ENCODE measurements at regions not wholly inside any gene's neighbourhood (a gene's known extent, or its start where the extent isn't known, plus 50 kb on each side); places are given as distances from the start of the nearest gene placed in this dataset.

DNA sequence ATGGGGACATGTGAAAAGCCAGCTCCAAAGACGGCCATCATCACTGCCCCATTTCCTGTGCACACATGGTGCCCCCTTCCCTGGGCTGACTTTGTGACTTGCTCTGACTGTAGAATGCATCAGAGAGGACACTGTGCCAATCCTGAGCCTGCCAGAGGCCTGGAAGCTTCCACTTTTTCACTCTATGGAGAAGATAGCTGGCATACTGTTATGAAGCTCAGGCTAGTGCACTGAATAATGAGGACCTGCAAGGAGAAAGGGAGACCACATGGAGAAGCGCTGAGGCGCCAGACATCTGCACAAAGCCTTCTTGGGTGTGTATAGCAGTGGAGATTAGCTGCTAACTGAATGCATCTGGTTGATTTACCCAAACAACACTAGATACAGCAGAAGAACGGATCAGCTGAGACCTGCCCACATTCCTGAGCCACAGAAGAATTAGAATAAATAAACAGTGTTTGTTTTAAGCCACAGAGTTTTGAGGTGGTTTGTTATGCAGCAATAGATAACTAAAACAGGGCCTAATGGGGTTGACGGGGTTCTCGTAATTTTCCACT, 58.9 kb upstream of the C10orf90 start:
- DNase-seq (ENCODE audit: low read depth, low spot score) (no peak), ATAC-seq (no peak), FAIRE-seq (no peak)
- BruUV-seq (replicated peaks), result no TSS peak
- intact Hi-C loops (cut with micrococcal nuclease; ENCODE audit: unreplicated experiment), result no loop called here
- ChIA-PET SMC1A (ENCODE audit: uncharacterized antibody, unreplicated experiment) (no interaction called here), CTCF (no interaction called here), RAD21 (ENCODE audit: unreplicated experiment) (no interaction called here), POLR2A (no interaction called here)
- H3K9ac ChIP-seq (ENCODE audit: control insufficient read depth, insufficient read depth, low read length), result no peak overlapping the region
- no peak for TF ChIP-seq MEF2B (IDR thresholded peaks at IDR 0.05; ENCODE audit: partially characterized antibody, poor library complexity, severe bottlenecking)
- TF ChIP-seq, protein P1, sequence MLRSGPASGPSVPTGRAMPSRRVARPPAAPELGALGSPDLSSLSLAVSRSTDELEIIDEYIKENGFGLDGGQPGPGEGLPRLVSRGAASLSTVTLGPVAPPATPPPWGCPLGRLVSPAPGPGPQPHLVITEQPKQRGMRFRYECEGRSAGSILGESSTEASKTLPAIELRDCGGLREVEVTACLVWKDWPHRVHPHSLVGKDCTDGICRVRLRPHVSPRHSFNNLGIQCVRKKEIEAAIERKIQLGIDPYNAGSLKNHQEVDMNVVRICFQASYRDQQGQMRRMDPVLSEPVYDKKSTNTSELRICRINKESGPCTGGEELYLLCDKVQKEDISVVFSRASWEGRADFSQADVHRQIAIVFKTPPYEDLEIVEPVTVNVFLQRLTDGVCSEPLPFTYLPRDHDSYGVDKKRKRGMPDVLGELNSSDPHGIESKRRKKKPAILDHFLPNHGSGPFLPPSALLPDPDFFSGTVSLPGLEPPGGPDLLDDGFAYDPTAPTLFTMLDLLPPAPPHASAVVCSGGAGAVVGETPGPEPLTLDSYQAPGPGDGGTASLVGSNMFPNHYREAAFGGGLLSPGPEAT (IDR thresholded peaks at IDR 0.05; ENCODE audit: low read depth), result no peak
- TF ChIP-seq, protein P2, sequence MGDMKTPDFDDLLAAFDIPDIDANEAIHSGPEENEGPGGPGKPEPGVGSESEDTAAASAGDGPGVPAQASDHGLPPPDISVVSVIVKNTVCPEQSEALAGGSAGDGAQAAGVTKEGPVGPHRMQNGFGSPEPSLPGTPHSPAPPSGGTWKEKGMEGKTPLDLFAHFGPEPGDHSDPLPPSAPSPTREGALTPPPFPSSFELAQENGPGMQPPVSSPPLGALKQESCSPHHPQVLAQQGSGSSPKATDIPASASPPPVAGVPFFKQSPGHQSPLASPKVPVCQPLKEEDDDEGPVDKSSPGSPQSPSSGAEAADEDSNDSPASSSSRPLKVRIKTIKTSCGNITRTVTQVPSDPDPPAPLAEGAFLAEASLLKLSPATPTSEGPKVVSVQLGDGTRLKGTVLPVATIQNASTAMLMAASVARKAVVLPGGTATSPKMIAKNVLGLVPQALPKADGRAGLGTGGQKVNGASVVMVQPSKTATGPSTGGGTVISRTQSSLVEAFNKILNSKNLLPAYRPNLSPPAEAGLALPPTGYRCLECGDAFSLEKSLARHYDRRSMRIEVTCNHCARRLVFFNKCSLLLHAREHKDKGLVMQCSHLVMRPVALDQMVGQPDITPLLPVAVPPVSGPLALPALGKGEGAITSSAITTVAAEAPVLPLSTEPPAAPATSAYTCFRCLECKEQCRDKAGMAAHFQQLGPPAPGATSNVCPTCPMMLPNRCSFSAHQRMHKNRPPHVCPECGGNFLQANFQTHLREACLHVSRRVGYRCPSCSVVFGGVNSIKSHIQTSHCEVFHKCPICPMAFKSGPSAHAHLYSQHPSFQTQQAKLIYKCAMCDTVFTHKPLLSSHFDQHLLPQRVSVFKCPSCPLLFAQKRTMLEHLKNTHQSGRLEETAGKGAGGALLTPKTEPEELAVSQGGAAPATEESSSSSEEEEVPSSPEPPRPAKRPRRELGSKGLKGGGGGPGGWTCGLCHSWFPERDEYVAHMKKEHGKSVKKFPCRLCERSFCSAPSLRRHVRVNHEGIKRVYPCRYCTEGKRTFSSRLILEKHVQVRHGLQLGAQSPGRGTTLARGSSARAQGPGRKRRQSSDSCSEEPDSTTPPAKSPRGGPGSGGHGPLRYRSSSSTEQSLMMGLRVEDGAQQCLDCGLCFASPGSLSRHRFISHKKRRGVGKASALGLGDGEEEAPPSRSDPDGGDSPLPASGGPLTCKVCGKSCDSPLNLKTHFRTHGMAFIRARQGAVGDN (IDR thresholded peaks at IDR 0.05), result no peak
- H3K4me2 ChIP-seq (ENCODE audit: control insufficient read depth, insufficient read depth), result no peak overlapping the region
- no peaks in the 10 kb centered on the region for H3K36me3 ChIP-seq (ENCODE audit: control insufficient read depth in 2 of 2, insufficient read depth in 2 of 2, low read length in 1 of 2)
- H3K9me3 ChIP-seq (replicated peaks; ENCODE audit: control insufficient read depth, insufficient read depth, low read length), result no peaks in the 10 kb centered on the region
- no peak overlapping the region for H3K27ac ChIP-seq (ENCODE audit: control insufficient read depth, insufficient read depth)
- no peak overlapping the region for H3K4me3 ChIP-seq
- no peaks in the 10 kb centered on the region for H3K27me3 ChIP-seq (replicated peaks in 1 of 2; ENCODE audit: control insufficient read depth in 2 of 2, insufficient read depth in 2 of 2, low read length in 1 of 2)
- WGBS (ENCODE audit: insufficient coverage, insufficient replicate concordance, low lambda C conversion rate, missing lambda C conversion rate), result 34% methylated on average over 6 of the region's 6 CpGs
- no peaks in the 10 kb centered on the region for H3K79me2 ChIP-seq (ENCODE audit: control insufficient read depth, insufficient read depth, low read length)
- no peaks in the 10 kb centered on the region for H4K20me1 ChIP-seq (ENCODE audit: control insufficient read depth, insufficient read depth)
- in situ Hi-C loops (cut with MboI), result no loop called here
- H2AFZ ChIP-seq (ENCODE audit: control insufficient read depth, low read depth, low read length), result no peak overlapping the region
- H3K4me1 ChIP-seq (ENCODE audit: control insufficient read depth, insufficient read depth, low read length), result no peaks in the 10 kb centered on the region

Data from GM12878 (cell line).